ENCODE measurements at regions not wholly inside any gene's neighbourhood (a gene's known extent, or its start where the extent isn't known, plus 50 kb on each side); places are given as distances from the start of the nearest gene placed in this dataset.

DNA sequence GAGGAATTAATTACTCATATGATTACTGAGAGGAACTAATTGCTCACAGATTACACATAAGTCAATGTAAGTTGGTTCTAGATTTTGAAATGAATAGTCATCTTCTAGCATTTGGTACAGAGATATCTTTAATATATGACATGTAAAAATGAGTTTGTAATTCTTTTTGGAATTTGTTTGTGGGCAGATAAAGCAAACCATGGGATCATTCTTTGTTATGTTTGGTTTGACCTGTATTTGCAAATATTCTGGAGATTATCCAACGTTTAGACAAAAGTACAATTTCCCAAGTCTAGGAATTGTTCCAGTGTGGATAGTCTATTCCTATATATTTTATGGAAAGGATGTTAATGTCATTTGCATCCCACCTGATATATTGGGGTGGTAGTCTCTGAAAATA is 309.6 kb upstream of the EDNRB start:
- no peak for DNase-seq (ENCODE audit: low read depth in 2 of 2)

GRCh38 chr13:78227709-78228108 is 309.1 kb upstream of the EDNRB start:
- DNase-seq (ENCODE audit: low read depth in 2 of 2): no peak

DNA sequence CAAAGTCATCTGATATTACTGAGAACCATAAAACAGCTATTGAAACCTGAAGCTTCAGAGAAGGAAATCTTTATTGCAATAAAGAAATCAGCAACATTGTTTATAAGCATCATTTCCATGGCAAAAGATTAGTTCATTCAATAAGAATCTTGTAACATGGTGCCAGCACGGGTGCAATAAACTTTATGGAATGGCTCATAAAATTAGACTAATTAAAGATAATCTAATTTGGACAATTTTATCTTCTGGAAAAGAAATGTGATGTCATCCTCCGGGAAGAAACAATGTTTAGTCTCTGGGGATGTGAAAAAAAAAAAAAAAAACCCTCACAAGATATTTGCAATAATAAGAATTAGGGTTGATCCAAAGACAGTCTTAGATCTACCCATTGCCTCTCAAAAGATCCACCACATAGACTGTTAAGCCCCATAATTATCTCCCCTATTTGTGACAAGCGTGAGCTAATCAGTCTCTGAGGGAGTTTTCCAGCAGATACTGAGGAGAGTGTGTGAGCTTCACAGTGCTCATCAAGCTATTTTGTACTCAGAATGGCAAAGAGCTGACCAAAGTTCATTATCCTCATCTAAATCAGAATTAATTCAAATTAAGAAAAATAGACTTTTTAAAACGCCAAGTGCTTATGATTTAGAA is 297.0 kb upstream of the EDNRB start:
- DNase-seq (ENCODE audit: low read depth in 2 of 2): no peak

DNA sequence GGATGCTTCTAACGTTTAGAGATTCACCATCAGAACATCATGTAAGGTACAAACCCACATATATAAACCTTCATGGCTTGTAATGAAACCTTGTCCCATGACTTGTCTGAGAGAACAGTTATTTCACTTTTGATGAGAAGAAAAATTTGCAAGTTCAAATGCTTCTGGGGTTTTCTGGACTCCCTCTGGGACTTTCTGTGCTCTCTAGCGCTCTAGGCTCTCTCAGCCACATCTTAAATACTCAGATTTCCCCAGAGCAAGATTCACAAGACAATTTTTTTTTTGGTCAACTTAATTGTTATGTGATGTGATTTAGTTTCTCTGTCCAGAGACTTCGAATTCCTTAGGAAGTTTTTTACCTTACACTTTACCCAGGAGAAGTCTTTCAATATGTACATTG is 282.8 kb upstream of the EDNRB start:
- no peak for DNase-seq (ENCODE audit: low read depth in 2 of 2)

DNA sequence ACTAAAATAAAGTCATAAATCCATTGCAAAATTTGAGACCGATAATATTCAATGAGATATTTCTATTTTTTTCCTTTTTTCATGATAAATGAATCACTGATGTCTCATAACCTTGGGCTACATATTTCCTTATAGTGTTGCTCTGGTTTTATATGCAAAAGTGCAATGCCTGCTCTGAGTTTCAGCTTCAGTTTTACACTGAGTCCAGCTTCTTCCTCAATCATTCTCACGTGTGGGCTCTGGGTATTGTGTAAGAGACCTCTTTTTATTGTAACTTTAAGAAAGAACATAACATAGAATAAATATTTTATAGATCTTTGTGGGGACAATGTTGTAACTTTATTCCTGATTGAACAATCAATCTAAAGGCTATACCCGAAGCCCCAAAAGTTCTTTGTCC is 280.2 kb upstream of the EDNRB start:
- DNase-seq (ENCODE audit: low read depth in 2 of 2): no peak

DNA sequence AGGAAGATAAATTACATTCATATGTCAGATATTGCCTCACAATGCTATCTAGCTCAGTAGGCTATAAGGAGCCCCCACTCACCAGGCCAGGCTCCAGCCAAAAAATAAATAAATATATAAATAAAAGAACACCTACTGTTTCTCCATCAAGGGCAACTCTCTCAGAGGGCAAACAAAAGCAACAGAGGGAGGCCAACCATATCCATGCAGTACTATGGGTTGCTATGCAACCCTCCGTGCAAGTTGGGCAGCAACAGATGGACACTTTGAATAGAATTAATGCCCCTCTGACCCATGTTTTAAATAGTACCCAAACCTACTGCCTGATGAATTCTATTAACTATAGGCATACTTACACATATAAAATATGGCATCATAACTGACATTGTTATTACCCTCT is 279.8 kb upstream of the EDNRB start:
- DNase-seq (ENCODE audit: low read depth in 2 of 2): no peak

GRCh38 chr13:78197231-78197630 is 278.6 kb upstream of the EDNRB start:
- no peak for DNase-seq (ENCODE audit: low read depth in 2 of 2)

DNA sequence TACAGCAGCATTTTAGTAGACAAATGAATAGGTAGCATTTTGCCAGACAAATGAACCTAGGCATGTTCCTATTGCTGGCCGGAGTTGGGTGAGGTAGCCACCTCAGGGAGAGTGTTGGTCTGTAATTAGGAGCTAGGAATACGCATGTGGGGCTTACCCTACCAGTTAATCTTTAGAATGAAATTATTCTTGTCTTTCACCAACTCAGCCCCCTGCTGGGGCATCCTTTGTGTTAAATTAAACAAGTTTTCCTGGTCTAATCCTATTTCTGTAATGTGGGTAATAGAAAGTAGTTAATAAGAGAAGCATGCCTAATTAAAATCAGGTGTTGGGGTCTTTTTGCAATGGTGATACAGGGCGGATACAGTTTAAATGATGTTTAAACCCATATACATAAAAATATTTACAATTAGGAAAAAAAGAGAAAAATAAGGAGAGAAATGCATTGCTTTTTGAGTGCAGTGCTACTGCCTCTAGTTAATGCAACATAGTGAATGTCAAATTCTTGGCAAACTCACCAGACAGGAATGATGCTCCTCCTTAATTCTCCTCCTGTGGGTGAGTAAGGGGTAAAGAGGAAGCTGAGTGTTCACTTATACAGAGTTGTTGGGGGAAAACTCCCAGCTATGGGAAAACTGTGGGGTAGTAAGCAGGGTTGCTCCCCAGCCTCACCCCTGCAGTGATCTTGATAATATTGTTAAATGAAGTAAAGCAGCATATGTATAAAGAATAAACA is 276.4 kb upstream of the EDNRB start:
- no peak for DNase-seq (ENCODE audit: low read depth in 2 of 2)

DNA sequence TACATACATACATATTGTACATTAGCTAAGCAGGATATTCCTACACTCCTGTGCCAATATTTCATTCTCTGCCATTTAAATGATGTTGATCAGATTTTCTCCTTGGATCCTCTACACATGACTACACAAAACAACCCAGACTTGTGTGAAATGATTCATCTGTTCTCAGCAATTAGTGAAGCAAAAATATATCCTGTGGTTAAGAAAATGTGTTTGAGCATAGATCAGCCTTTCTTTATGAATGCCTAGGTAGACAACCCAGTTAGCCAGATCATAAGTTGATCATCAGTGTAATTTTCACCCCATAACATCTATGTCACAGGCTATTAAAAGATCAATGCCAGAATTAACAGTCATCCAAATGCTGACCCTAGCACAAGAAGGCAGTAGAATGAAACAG is 275.2 kb upstream of the EDNRB start:
- no peak for DNase-seq (ENCODE audit: low read depth in 2 of 2)

DNA sequence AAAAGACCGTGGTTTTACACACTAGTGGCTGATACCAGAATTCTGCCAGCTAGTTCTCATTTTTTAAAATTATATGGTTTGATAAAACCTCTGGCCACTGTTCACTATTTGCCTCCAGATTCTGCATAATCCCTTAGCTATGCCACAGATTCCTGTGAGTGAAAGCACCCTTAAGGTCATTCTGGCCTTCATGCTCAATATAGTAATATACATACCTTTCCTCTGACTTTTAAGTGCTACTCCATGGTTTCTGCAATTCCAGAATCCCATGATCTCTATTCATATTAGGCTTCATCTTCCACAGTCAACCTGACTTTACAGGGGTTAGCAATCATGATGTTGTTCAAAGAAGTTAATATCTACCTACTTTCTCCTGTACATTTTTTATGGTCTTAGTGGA is 274.1 kb upstream of the EDNRB start:
- no peak for DNase-seq (ENCODE audit: low read depth in 2 of 2)

DNA sequence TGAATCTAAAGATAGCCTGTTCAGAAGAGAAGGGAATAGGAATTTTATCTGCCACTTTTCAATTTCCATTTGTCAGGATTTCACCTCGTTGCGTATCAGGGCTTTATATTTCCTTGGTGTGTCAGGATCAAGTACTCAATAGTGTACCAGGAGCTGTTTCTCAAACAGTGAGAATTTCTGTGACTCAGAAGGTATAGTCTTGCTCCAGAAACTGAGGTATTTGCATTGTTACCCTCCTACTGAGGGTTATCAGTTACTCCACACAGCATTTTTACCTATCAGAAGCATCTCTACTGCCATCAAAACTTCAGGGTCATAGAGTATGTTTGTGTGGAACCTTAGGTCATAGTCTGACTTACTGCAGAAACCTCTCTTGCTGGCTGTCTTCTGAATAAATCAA is 271.7 kb upstream of the EDNRB start:
- no peak for DNase-seq (ENCODE audit: low read depth in 2 of 2)

GRCh38 chr13:78187781-78188180 is 269.1 kb upstream of the EDNRB start:
- DNase-seq (ENCODE audit: low read depth in 2 of 2): no peak

DNA sequence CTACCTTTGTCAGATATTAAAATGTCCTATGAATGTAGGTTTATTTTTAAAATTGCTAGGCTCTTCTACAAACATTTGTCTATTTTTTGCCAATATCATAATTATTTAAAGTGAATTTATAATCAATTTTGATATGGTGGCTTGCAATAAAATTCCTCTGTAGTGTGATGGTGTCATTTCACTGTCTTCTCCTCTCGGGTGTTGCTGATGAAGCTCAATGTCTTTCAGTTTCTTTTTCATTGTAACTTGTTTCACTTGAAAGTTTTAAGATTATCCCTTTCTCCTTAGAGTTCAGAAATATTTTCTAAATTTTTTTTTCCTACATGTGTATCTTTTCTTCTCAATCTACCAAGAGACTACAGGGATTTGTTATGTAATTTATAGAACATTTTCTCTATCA is 267.1 kb upstream of the EDNRB start:
- no peak for DNase-seq (ENCODE audit: low read depth in 2 of 2)

GRCh38 chr13:78183732-78184131 is 265.1 kb upstream of the EDNRB start:
- no peak for DNase-seq (ENCODE audit: low read depth in 2 of 2)

GRCh38 chr13:78182813-78183212 is 264.2 kb upstream of the EDNRB start:
- no peak for DNase-seq (ENCODE audit: low read depth in 2 of 2)

DNA sequence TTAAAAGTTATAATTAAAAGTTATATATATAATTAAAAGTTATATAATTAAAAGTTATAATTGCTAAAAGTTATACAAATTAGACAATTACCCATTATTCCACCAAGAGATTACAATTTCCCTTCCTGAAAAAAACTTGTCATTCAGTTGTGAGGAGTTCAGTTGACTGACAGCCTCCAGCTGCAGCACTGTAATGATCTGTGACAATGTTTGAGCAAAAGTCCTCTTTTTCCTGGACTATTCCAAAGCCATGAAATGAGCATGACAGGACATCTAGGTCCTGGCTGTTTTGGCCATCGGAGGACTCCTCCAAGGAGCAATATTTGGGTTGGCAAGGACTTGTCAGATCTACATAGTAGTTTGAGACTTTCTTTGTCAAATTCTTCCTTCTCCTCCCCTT is 258.7 kb upstream of the EDNRB start:
- no peak for DNase-seq (ENCODE audit: low read depth in 2 of 2)

- no peak for DNase-seq (ENCODE audit: low read depth in 2 of 2)
Measured at GRCh38 chr13:78176880-78177279, 258.2 kb upstream of the EDNRB start.

- no peak for DNase-seq (ENCODE audit: low read depth in 2 of 2)
Measured at GRCh38 chr13:78169386-78169785, 250.8 kb upstream of the EDNRB start.

- no peak for DNase-seq (ENCODE audit: low read depth in 2 of 2)
Measured at GRCh38 chr13:78168981-78169380, 250.3 kb upstream of the EDNRB start.

DNA sequence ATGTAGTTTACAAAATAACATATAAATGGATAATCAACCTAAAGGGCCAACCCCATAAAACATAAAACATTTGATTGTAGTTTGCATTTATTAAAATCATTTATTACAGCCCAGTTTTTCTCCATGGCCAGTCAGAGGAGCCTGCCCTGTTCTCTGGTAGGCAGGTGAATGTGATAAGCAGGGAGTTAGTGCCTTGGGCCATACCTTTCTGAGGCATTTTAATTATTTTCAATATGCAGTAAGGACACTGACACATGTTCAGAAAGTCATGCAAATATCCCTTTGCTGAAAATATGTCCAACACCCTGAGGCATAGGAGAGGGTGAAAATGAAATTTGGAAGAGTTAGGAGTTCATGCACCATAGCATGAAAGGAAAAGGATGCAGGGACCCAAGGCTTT is 242.6 kb upstream of the EDNRB start:
- no peak for DNase-seq (ENCODE audit: low read depth in 2 of 2)

DNA sequence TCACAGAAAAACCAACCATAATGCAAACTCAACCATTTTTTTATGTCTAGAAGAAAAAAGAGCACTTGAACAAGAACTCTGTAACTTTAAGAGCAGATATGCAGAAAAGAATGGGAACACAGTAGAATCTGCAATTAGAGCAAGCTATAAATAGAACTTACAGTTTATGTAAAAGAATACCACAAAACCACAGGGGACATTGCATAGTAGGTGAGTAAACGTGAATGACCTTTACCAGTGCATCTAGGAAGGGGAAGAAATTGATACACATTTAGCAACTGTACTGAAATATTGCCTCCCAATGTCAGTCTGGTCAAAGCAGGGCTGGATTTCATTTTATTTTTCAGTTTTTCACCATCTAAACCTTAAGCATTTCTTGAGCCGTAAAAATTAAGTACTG is 242.2 kb upstream of the EDNRB start:
- no peak for DNase-seq (ENCODE audit: low read depth in 2 of 2)

GRCh38 chr13:78152415-78152814 is 233.8 kb upstream of the EDNRB start:
- DNase-seq (ENCODE audit: low read depth in 2 of 2): no peak

GRCh38 chr13:78147905-78148304 is 229.3 kb upstream of the EDNRB start:
- no peak for DNase-seq (ENCODE audit: low read depth in 2 of 2)

DNA sequence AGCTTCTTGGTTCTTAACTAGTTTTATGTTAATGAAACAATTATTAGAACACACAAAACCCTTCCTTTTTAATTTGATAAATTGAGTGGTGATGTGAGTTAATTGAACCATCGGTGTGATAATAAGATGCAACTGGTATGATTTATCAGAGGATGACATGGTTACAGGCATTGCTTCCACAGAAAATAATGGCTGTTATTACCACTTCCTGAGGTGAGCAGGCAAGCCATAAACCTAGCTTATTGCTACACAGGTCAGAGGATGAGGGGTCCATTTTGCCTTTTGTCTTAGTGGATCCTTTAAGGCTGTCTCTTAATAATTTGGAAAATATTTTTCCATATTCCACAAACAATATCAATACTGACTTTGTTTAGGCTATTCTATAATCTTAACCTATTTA is 226.6 kb upstream of the EDNRB start:
- no peak for DNase-seq (ENCODE audit: low read depth in 2 of 2)
